ENCODE measurements at regions not wholly inside any gene's neighbourhood (a gene's known extent, or its start where the extent isn't known, plus 50 kb on each side); places are given as distances from the start of the nearest gene placed in this dataset.

- TF ChIP-seq CTCF (IDR thresholded peaks at IDR 0.05): no peak
- no peak for TF ChIP-seq ZFX (IDR thresholded peaks at IDR 0.05; ENCODE audit: borderline replicate concordance)
- no peak overlapping the region for H3K27ac ChIP-seq
Observed at GRCh38 chr2:155600914-155601760, 731.4 kb downstream of the NR4A2 start.

DNA sequence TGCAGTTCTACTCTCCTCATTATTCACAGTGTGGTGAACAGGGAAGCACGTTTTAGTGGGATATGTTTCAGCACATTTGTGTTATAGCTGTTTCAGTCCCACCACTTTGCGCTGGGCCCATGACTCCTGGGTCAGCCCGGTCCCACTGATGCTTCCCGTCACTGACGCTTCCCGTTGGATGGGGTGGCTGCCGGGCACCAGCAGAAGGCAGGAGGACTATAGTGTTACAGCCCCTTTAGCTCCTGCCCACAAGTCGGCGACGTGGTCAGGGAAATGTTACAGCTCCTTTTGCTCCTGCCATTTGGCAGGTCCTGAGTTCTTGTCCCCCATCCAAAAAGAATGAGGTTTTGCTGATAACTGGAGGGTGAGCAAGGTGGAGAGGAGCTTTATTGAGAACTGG lies 732.2 kb downstream of the NR4A2 start:
- no peak overlapping the region for H3K27ac ChIP-seq
- TF ChIP-seq CTCF (IDR thresholded peaks at IDR 0.05) (no peak), ZFX (IDR thresholded peaks at IDR 0.05; ENCODE audit: borderline replicate concordance) (no peak)

GRCh38 chr2:155599834-155600233 lies 732.7 kb downstream of the NR4A2 start:
- no peak overlapping the region for H3K27ac ChIP-seq
- TF ChIP-seq CTCF (IDR thresholded peaks at IDR 0.05) (no peak), ZFX (IDR thresholded peaks at IDR 0.05; ENCODE audit: borderline replicate concordance) (no peak)

DNA sequence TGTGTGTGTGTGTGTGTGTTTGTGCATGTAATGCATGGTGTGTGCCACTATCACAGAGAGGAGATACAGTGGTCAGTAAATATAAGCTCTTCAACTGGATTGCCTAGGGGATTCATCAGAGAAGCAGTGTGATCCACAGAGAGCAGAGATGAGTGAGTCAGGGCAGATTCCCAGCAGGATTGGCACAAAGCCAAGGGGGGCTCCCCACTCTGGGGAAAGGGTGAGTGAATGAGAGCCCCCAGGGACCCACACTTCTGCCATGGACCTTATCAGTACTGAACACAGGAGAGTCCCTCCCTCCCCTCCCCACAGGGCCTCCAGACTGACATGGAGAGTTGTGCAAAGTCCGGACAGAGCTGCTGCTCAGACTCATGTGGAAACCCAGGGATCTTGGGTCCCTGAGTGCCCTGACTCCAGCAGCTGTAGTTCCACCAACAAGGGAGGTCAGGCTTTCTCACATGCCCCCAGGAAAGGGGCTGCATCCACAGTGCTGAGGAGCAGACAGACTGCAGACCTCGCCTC lies 748.8 kb downstream of the NR4A2 start:
- H3K27ac ChIP-seq: no peak overlapping the region
- no peak for TF ChIP-seq CTCF (IDR thresholded peaks at IDR 0.05)
- no peak for TF ChIP-seq ZFX (IDR thresholded peaks at IDR 0.05; ENCODE audit: borderline replicate concordance)

DNA sequence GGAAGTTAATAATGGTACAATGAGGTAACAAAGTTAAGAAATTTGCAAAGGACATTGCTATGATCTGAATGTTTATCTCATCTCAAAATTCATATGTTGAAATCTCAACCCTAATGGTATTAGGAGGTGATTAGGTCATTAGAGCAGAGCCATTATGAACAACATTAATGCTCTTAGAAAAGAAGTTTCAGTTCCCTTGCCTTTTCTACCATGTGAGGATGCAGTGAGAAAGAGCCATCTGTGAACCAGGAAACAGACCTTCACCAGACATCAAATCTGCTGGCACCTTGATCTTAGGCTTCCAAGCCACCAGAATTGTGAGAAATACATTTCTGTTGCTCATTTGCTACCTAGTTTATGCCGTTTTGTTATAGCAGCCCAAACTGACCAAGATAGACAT lies 757.6 kb downstream of the NR4A2 start:
- H3K27ac ChIP-seq: no peak overlapping the region
- TF ChIP-seq CTCF (IDR thresholded peaks at IDR 0.05): no peak
- no peak for TF ChIP-seq ZFX (IDR thresholded peaks at IDR 0.05; ENCODE audit: borderline replicate concordance)

DNA sequence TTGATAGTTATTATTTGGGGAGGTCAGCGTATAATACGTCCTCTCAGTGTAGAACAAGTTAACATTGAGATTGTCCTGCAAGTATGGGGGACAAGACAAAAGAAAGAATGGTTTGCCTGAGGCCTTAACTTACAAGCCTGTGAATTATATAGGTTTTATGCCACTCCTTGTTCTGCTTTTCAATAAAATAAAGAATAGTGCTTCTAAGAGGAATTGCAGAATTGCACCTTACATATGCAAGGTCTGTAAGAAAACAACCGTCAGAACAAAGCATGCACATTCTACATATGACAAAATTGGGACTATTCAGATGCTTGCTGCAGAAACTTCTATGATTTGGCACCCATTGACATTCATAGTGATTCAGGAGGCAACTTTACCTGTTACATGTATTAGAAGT lies 785.0 kb downstream of the NR4A2 start:
- TF ChIP-seq ZFX (IDR thresholded peaks at IDR 0.05; ENCODE audit: borderline replicate concordance) (no peak), CTCF (IDR thresholded peaks at IDR 0.05) (no peak)

More for the DNA sequence above, 785.0 kb downstream of the NR4A2 start:
- H3K27ac ChIP-seq: no peak overlapping the region
